NCI-H1417 treated with DMSO at 0.1 percent for 48 hours (cell line): ENCODE measurements at regions not wholly inside any gene's neighbourhood (a gene's known extent, or its start where the extent isn't known, plus 50 kb on each side); places are given as distances from the start of the nearest gene placed in this dataset.

Experiments
- DNase-seq: peaks from one replicate; lab custom pipeline; 2025; lab: John Stamatoyannopoulos, UW

DNA sequence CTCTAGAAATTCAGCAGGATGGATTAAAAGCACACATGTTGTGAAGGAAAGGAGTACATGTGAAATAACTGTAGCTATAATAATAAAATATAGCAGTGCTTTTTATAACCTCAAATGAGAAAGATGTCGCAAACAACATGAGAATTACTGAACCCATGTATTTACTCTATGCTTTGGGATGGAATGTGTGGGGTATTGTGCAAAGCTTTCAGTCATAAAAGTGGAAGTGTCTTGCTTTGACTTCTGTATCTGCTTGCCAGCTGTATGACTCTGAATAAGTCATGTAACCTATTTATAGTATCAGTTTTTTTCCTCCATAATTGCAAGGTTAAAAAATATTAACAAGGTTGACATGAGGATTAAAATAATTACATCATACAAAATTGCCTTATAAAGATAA is 519.3 kb upstream of the CADM2 start:
- no peak for DNase-seq

DNA sequence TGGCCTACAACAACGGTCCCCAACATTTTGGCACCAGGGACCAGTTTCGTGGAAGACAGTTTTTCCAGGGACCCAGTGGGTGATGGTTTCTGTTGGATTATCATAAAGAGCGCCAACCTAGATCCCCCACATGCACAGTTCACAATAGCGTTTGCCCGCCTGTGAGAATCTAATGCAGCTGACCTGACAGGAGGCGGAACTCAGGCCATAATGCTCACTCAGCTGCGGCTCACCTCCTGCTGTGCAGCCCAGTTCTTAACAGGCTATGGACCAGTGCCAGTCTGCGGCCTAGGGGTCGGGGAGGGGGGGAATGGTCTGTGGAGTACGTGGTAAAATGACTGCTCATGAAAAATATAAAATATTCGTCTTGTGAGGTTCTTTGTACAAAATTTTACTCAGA is 518.5 kb upstream of the CADM2 start:
- DNase-seq, result no peak

- DNase-seq, result no peak
Measured at GRCh38 chr3:84442533-84442932, 516.3 kb upstream of the CADM2 start.

DNA sequence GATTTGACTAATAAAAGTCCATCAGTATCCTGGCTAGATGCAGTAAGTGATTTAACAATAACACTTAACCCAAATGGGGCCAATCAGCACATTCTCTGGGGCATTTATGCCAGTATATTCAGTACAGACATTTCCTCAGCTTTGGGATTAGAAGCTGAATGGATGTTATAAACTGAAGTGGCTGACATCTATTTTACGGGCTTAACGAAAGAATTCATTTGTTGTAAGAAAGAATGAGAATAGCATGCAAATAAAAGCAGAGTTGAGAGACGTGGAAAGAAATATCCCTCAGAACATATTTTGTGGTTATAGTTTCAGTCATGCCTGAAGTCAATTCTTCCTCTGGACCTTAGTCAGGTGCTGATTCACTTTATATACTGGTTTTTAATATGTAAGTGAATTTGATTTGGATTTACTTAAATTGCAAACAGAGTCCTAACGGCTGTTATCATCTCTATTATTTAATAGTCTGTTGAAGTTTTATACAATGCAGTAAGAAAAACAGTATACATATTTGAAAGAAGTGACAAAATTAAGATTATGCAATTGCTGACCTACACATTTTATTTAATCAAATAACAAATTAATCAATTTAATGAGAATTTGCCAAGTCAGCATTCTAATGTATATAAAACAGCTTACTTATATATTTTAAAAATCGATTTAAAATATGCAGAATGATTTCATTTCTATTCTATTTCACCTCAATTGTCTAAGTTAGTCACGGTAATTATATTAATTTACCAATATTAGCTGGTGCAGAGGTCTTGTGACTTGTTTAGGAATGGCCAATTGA is 513.9 kb upstream of the CADM2 start:
- no peak for DNase-seq

- no peak for DNase-seq
Measured at GRCh38 chr3:84487296-84487695, 471.5 kb upstream of the CADM2 start.

DNA sequence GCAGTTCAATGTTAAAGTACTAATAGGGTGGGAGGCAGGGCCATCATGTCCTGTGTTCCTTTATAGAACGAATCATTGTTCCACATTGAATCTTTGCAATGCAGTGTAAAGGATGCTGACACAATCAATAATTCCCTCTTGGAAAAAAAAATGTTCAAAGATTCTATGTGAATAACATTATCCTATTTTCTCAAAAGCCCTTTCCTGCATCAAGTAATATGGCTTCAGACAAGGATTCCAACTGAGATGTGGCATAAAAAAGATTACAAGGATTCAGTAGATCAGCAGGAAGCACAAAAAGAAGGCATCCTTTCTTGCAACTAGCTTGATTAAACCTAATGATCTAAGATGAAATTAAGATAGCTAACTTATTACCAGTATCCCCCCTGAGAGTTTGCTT is 454.0 kb upstream of the CADM2 start:
- DNase-seq, result no peak

- no peak for DNase-seq
Measured at GRCh38 chr3:84510007-84510406, 448.8 kb upstream of the CADM2 start.

DNA sequence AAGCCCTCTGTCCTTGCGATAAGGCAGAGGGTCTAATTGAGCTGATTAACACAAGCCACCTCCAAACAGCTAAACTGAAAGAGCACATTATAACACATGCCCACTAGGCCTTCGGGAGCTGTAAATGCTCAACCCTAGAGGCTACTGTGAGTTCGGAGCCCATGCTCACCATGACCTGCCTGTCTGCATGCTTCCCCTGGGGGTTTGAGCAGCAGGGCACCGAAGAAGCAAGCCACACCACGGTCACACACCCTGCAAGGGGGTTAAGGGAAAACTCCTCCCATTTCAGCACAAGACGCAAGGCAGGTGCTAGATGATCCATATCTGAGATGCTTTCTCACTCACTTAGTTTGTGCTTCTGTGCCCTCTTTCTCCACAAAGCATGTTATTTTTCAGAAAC is 435.9 kb upstream of the CADM2 start:
- DNase-seq, result no peak

GRCh38 chr3:84536916-84537315 is 421.9 kb upstream of the CADM2 start:
- no peak for DNase-seq

- no peak for DNase-seq
Measured at GRCh38 chr3:84538597-84538996, 420.2 kb upstream of the CADM2 start.

DNA sequence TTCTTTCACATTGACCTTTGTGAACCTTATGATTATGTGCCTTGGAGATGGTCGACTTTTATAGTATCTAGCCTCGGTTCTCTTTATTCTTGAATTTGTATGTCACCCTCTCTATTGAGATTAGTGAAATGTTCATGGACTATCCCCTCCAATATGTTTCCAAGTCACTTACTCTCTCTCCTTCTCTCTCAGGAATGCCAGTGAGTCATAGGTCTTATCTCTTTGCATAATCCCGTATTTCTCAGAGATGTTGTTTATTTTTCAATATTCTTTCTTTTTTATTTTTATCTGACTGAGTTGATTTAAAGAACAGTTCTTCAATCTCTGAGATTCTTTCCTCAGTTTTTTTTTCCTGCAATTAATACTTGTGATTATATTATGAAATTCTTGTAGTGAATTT is 411.6 kb upstream of the CADM2 start:
- no peak for DNase-seq

DNA sequence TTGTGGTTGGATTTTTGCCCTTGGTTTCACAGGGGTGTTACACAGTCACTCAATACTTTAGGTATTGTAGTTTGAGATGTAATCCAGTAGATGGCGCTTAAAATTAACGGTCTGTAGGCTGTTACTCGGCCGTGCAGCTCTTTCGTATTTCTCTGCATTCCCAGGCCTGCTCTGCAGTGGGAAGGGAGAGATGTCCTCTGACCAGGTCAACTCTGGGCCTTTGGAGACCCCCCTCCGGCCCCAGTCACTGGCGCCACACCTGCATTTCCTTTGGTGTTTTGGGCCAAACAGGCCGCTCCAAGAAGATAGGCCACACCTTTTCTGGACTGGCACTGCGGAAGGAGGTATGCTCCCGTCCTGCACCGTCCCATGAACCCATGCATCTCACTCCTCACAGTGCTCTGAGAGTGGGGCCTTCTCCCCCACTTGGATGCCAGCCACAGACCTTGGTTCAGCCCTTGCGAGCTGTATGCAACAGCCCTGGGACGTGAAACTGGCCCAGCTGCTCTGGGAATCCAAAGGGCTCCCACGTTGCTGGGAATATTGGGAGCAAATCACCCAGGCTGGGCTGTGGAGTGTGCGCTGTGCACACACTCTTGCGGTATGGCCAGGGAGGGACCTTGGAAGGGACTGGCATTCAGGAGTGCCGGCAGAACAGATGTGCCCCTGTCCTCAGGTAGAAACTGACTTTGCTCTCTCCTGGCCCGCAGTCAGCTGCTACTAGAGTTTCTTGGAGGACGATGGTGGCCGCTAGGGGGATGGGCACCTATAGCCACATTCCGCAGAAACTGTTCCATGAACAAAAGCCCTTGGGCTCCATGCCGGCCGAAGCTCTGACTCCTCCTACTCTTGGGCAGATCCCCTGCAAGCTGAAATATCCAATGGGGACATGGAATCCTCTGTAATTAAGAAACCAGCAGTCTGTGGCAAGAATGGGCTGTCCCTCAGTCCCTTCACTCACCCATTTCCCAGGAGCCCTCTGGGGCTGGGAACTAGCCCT is 410.5 kb upstream of the CADM2 start:
- no peak for DNase-seq

DNA sequence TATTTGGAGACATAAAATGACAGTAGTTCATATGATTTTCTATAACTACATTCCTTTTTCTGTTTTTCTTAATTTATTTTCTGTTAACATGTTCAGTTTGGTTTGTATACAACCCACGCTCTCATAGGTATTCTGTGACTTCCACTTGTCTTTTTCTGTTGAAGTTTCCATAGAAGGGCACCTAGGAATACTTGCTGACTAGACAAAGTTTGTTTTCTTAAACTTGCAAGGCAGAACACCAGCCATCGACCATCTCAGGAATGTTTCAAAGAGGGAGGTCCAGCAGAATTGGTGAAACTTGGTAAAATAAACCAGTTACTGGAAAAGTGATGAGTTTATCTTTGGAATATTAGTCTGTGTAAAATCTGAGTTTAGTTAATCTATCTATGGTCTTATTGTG is 403.2 kb upstream of the CADM2 start:
- no peak for DNase-seq

GRCh38 chr3:84566256-84566655 is 392.5 kb upstream of the CADM2 start:
- DNase-seq, result no peak

GRCh38 chr3:84567796-84568195 is 391.0 kb upstream of the CADM2 start:
- DNase-seq, result no peak

- DNase-seq, result no peak
Measured at GRCh38 chr3:84573962-84574361, 384.8 kb upstream of the CADM2 start.

DNA sequence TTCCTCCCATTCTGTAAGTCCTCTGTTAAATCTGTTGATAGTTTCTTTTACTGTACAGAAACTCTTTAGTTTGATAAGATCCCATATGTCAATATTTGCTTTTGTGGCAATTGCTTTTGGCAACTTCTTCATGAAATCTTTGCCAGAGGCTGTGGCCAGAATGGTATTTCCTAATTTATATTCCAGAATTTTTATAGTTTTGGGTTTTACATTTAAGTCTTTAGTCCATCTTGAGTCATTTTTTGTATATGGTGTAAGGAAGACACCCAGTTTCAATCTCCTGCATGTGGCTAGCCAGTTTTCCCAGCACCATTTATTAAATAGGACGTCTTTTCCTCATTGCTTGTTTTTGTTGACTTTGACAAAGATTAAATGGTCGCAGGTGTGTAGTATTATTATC is 372.4 kb upstream of the CADM2 start:
- DNase-seq, result no peak

DNA sequence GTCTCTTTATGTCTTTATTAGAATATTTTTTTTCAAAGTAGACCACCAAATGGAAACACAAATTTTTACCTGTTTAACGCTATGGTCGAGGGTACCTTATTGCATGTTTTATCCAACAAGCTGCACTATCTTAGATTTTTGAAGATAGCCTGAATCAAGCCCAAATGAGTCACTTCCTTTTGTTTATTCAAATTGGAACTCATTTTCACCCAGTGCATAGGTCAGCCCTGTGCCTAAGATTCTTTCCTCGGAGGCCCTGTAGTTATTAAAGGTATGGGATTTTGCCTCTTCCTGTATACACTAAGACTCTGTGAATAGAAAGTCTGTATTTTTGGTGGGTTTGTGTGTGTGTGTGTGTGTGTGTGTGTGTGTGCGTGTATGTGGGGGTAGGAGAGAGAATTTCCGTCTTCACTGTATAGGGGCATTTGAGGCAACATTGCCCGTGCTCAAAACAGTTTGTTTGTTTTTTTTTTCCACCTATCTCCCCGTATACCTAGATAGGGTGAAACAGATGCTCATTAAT is 358.0 kb upstream of the CADM2 start:
- DNase-seq, result no peak

DNA sequence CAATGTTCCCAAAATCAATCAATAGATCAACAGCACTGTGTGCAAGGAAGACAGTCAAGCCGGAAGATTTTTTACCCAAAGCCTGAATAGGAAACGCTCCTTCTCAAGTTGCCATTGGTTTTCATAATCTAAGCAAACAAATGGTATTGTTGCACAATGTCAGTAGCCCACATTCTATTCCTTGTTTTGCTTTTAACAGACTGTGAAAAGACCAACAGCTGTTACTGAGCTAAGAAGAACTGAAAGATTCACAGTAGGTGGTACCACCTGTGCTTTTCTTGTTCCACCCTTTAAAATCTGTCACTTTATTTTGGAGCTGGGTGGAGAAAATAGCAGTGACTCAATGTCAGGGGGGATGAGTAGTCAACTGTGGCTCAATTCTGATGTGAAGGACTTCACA is 357.5 kb upstream of the CADM2 start:
- no peak for DNase-seq

DNA sequence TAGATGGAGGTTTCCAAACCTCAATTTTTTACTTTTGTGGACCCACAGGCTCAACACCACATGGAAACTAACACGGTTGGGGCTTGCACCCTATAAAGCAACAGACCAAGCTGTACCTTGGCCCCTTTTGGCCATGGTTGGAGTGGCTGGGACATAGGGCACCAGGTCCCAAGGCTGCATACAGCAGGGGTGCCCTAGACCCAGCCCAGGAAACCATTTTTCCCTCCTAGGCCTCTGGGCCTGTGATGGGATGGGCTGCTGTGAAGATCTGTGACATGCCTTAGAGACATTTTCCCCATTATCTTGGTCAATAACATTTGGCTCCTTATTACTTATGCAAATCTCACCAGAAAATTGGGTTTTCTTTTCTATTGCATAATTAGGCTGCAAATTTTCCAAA is 337.0 kb upstream of the CADM2 start:
- DNase-seq, result no peak

- no peak for DNase-seq
Measured at GRCh38 chr3:84634668-84635067, 324.1 kb upstream of the CADM2 start.

DNA sequence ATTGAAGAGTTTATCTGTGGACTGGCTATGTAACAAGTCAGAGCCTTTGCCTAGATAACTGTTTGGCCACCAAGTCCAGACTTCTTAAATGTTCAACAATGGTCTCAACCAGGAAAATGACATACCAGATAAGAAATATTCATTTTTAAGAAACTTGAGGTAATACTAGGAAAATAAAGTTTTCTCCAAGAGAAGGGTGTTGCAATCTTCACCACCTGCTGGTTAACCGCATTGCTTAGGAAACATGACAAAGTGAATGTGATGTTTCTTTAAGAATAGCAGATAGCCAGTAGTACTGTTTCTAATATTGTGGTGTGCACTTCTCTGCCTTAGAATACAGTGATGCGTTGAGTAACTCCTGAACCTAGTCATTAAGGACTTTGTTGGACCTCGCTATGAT is 321.5 kb upstream of the CADM2 start:
- DNase-seq, result no peak

GRCh38 chr3:84666468-84666867 is 292.3 kb upstream of the CADM2 start:
- DNase-seq, result no peak
